Activated CD4-positive, alpha-beta memory T cell treated with anti-CD3 and anti-CD28 coated beads for 36 hours (primary cell): ENCODE measurements at regions not wholly inside any gene's neighbourhood (a gene's known extent, or its start where the extent isn't known, plus 50 kb on each side); places are given as distances from the start of the nearest gene placed in this dataset.

Experiments
- CTCF ChIA-PET: fragments of 350-600 bp; sonication (Branson Sonifier 250); formaldehyde crosslinking; loops from one replicate; lab custom pipeline; 2021; ENCODE audit warnings: antibody characterized with exemption, inconsistent platforms; lab: Charles Lee
- POLR2A ChIA-PET: fragments of 350-600 bp; sonication (Branson Sonifier 250); formaldehyde crosslinking; loops from one replicate; lab custom pipeline; 2021; ENCODE audit warnings: antibody characterized with exemption; lab: Charles Lee
- DNase-seq: peaks from one replicate; pipeline ENCODE4 v3.0.0-alpha.2; 2020
- H3K27ac Mint-ChIP-seq: one replicate; pipeline ENCODE4 v1.8.0; 2021; ENCODE audit warnings: mixed read lengths
- H3K27me3 Mint-ChIP-seq: one replicate; pipeline ENCODE4 v1.8.0; 2021; ENCODE audit warnings: mixed read lengths
- H3K36me3 Mint-ChIP-seq: one replicate; pipeline ENCODE4 v1.8.0; 2021; ENCODE audit warnings: mixed read lengths
- H3K4me1 Mint-ChIP-seq: one replicate; pipeline ENCODE4 v1.8.0; 2021; ENCODE audit warnings: low read depth, mixed read lengths
- H3K4me3 Mint-ChIP-seq: one replicate; pipeline ENCODE4 v1.8.0; 2021; ENCODE audit warnings: mild to moderate bottlenecking, mixed read lengths
- H3K9me3 Mint-ChIP-seq: one replicate; pipeline ENCODE4 v1.8.0; 2021; ENCODE audit warnings: mixed read lengths
- intact Hi-C: fragments of 100-400 bp; cut with micrococcal nuclease; formaldehyde crosslinking; loops from one replicate; pipeline ENCODE4 v1.15.1; 2023

- intact Hi-C loops = no loop called here
- Mint-ChIP-seq H3K27ac (no peak overlapping the region), H3K4me1 (no peaks in the 10 kb centered on the region), H3K4me3 (no peak overlapping the region), H3K27me3 (peaks cover 4% of the 10 kb centered on the region), H3K36me3 (no peaks in the 10 kb centered on the region), H3K9me3 (peaks cover 2% of the 10 kb centered on the region)
- CTCF ChIA-PET = no interaction called here
- POLR2A ChIA-PET = no interaction called here
- no peak for DNase-seq
Observed at GRCh38 chr10:128438417-128439063, 312.3 kb upstream of the MKI67 start.

GRCh38 chr10:128440513-128441160 is 314.4 kb upstream of the MKI67 start:
- peaks cover 4% of the 10 kb centered on the region for H3K27me3 Mint-ChIP-seq
- peaks cover 2% of the 10 kb centered on the region for H3K9me3 Mint-ChIP-seq
- no peak overlapping the region for H3K27ac Mint-ChIP-seq
- POLR2A ChIA-PET = no interaction called here
- no peak overlapping the region for H3K4me3 Mint-ChIP-seq
- no peaks in the 10 kb centered on the region for H3K4me1 Mint-ChIP-seq
- no peak for DNase-seq
- intact Hi-C loops = no loop called here
- CTCF ChIA-PET = no interaction called here
- no peaks in the 10 kb centered on the region for H3K36me3 Mint-ChIP-seq

- H3K9me3 Mint-ChIP-seq = no peaks in the 10 kb centered on the region
- CTCF ChIA-PET = no interaction called here
- no peak for DNase-seq
- H3K36me3 Mint-ChIP-seq = no peaks in the 10 kb centered on the region
- no peak overlapping the region for H3K4me3 Mint-ChIP-seq
- intact Hi-C loops = no loop called here
- H3K27ac Mint-ChIP-seq = no peak overlapping the region
- no peaks in the 10 kb centered on the region for H3K27me3 Mint-ChIP-seq
- no peaks in the 10 kb centered on the region for H3K4me1 Mint-ChIP-seq
- POLR2A ChIA-PET = no interaction called here
Observed at GRCh38 chr10:128443925-128444518, 317.8 kb upstream of the MKI67 start.

- POLR2A ChIA-PET = no interaction called here
Observed at GRCh38 chr10:128448796-128449195, 322.6 kb upstream of the MKI67 start.

GRCh38 chr10:128451879-128452278 is 325.7 kb upstream of the MKI67 start:
- Mint-ChIP-seq H3K27ac (no peak overlapping the region), H3K9me3 (no peaks in the 10 kb centered on the region), H3K36me3 (no peaks in the 10 kb centered on the region), H3K27me3 (no peaks in the 10 kb centered on the region), H3K4me3 (no peak overlapping the region), H3K4me1 (no peaks in the 10 kb centered on the region)
- POLR2A ChIA-PET = no interaction called here
- no peak for DNase-seq
- intact Hi-C loops = no loop called here
- CTCF ChIA-PET = no interaction called here

More at GRCh38 chr10:128448796-128449195, 322.6 kb upstream of the MKI67 start:
- H3K27me3 Mint-ChIP-seq = no peaks in the 10 kb centered on the region
- H3K9me3 Mint-ChIP-seq = no peaks in the 10 kb centered on the region
- no peak overlapping the region for H3K27ac Mint-ChIP-seq
- CTCF ChIA-PET = no interaction called here
- no peak for DNase-seq
- H3K36me3 Mint-ChIP-seq = no peaks in the 10 kb centered on the region
- H3K4me1 Mint-ChIP-seq = no peaks in the 10 kb centered on the region
- intact Hi-C loops = no loop called here
- H3K4me3 Mint-ChIP-seq = no peak overlapping the region

GRCh38 chr10:128456271-128456670 is 330.0 kb upstream of the MKI67 start:
- no peak for DNase-seq
- ChIA-PET CTCF (no interaction called here), POLR2A (no interaction called here)
- H3K27me3 Mint-ChIP-seq = no peaks in the 10 kb centered on the region
- H3K4me1 Mint-ChIP-seq = no peaks in the 10 kb centered on the region
- H3K36me3 Mint-ChIP-seq = no peaks in the 10 kb centered on the region
- H3K27ac Mint-ChIP-seq = no peak overlapping the region
- no peak overlapping the region for H3K4me3 Mint-ChIP-seq
- intact Hi-C loops = no loop called here
- H3K9me3 Mint-ChIP-seq = no peaks in the 10 kb centered on the region

GRCh38 chr10:128457136-128457535 is 330.9 kb upstream of the MKI67 start:
- intact Hi-C loops = no loop called here
- POLR2A ChIA-PET = no interaction called here

GRCh38 chr10:128461991-128462390 is 335.8 kb upstream of the MKI67 start:
- Mint-ChIP-seq H3K27ac (no peak overlapping the region), H3K4me3 (no peak overlapping the region), H3K36me3 (no peaks in the 10 kb centered on the region), H3K27me3 (peaks cover 2% of the 10 kb centered on the region), H3K4me1 (no peaks in the 10 kb centered on the region), H3K9me3 (no peaks in the 10 kb centered on the region)
- DNase-seq = no peak
- intact Hi-C loops = no loop called here
- POLR2A ChIA-PET = no interaction called here
- CTCF ChIA-PET = no interaction called here

More at GRCh38 chr10:128457136-128457535, 330.9 kb upstream of the MKI67 start:
- no peaks in the 10 kb centered on the region for H3K9me3 Mint-ChIP-seq
- CTCF ChIA-PET = no interaction called here
- no peak for DNase-seq
- H3K27ac Mint-ChIP-seq = no peak overlapping the region
- H3K4me1 Mint-ChIP-seq = no peaks in the 10 kb centered on the region
- no peak overlapping the region for H3K4me3 Mint-ChIP-seq
- no peaks in the 10 kb centered on the region for H3K36me3 Mint-ChIP-seq
- no peaks in the 10 kb centered on the region for H3K27me3 Mint-ChIP-seq

- H3K27ac Mint-ChIP-seq = no peak overlapping the region
- H3K36me3 Mint-ChIP-seq = no peaks in the 10 kb centered on the region
- no peaks in the 10 kb centered on the region for H3K9me3 Mint-ChIP-seq
- H3K27me3 Mint-ChIP-seq = peaks cover 2% of the 10 kb centered on the region
- intact Hi-C loops = no loop called here
- ChIA-PET CTCF (no interaction called here), POLR2A (no interaction called here)
- no peaks in the 10 kb centered on the region for H3K4me1 Mint-ChIP-seq
- no peak for DNase-seq
- no peak overlapping the region for H3K4me3 Mint-ChIP-seq
Observed at GRCh38 chr10:128462844-128463243, 336.6 kb upstream of the MKI67 start.

- Mint-ChIP-seq H3K27ac (no peak overlapping the region), H3K27me3 (peaks cover 2% of the 10 kb centered on the region), H3K4me1 (no peaks in the 10 kb centered on the region), H3K9me3 (no peaks in the 10 kb centered on the region), H3K36me3 (no peaks in the 10 kb centered on the region), H3K4me3 (no peak overlapping the region)
- POLR2A ChIA-PET = no interaction called here
- CTCF ChIA-PET = no interaction called here
- intact Hi-C loops = no loop called here
- DNase-seq = peak; percentile 28
Observed at GRCh38 chr10:128463991-128464760, 338.0 kb upstream of the MKI67 start.

- Mint-ChIP-seq H3K36me3 (no peaks in the 10 kb centered on the region), H3K9me3 (no peaks in the 10 kb centered on the region), H3K4me1 (no peaks in the 10 kb centered on the region), H3K27ac (no peak overlapping the region), H3K27me3 (peaks cover 2% of the 10 kb centered on the region), H3K4me3 (no peak overlapping the region)
- ChIA-PET CTCF (no interaction called here), POLR2A (no interaction called here)
- intact Hi-C loops = no loop called here
- DNase-seq = no peak
Observed at GRCh38 chr10:128465697-128466096, 339.5 kb upstream of the MKI67 start.

- CTCF ChIA-PET = no interaction called here
- Mint-ChIP-seq H3K9me3 (no peaks in the 10 kb centered on the region), H3K27ac (no peak overlapping the region), H3K36me3 (no peaks in the 10 kb centered on the region), H3K4me3 (no peak overlapping the region), H3K27me3 (peaks cover 2% of the 10 kb centered on the region), H3K4me1 (no peaks in the 10 kb centered on the region)
- POLR2A ChIA-PET = no interaction called here
- DNase-seq = no peak
- intact Hi-C loops = no loop called here
Observed at GRCh38 chr10:128466831-128467371, 340.7 kb upstream of the MKI67 start.
